ENCODE measurements at regions not wholly inside any gene's neighbourhood (a gene's known extent, or its start where the extent isn't known, plus 50 kb on each side); places are given as distances from the start of the nearest gene placed in this dataset.
A peak's percentile ranks its signal among the peaks of the same experiment; 100 is the strongest.

- 0 out of 2 replicates have a peak, but pooled peaks have one; percentile 51 for TF ChIP-seq ZNF512B (CRISPR knock-in tag; IDR thresholded peaks at IDR 0.05; ENCODE audit: borderline replicate concordance)
- no peak for TF ChIP-seq CBX2 (IDR thresholded peaks at IDR 0.05; ENCODE audit: low read depth, low read length)
- no peak for TF ChIP-seq CBX2 (CRISPR knock-in tag; IDR thresholded peaks at IDR 0.05; ENCODE audit: low read depth)
- TF ChIP-seq NFKBIZ (CRISPR knock-in tag; IDR thresholded peaks at IDR 0.05), result no peak
- no peak for TF ChIP-seq PLSCR1 (CRISPR knock-in tag; IDR thresholded peaks at IDR 0.05; ENCODE audit: borderline replicate concordance)
- no peak for TF ChIP-seq ZBTB14 (CRISPR knock-in tag; IDR thresholded peaks at IDR 0.05)
- TF ChIP-seq ZBTB34 (CRISPR knock-in tag; IDR thresholded peaks at IDR 0.05), result peak; percentile 77; the same call in 1 of the 2 replicates
- TF ChIP-seq LCORL (IDR thresholded peaks at IDR 0.05), result no peak
- TF ChIP-seq LCORL (CRISPR knock-in tag; IDR thresholded peaks at IDR 0.05), result no peak
- peak; percentile 42; the same call in 1 of the 2 replicates for TF ChIP-seq ZMYM4 (CRISPR knock-in tag; IDR thresholded peaks at IDR 0.05)
- no peak for TF ChIP-seq KAT7 (CRISPR knock-in tag; IDR thresholded peaks at IDR 0.05; ENCODE audit: borderline replicate concordance)
- no peak for TF ChIP-seq SAFB2 (CRISPR knock-in tag; IDR thresholded peaks at IDR 0.05; ENCODE audit: borderline replicate concordance, low read depth)
- TF ChIP-seq ARID5B (CRISPR knock-in tag; IDR thresholded peaks at IDR 0.05), result peak; percentile 83
- no peak for TF ChIP-seq MED8 (CRISPR knock-in tag; IDR thresholded peaks at IDR 0.05; ENCODE audit: insufficient replicate concordance)
- no peak for TF ChIP-seq ZXDC (CRISPR knock-in tag; IDR thresholded peaks at IDR 0.05)
- TF ChIP-seq HOXA3 (CRISPR knock-in tag; IDR thresholded peaks at IDR 0.05), result peak; percentile 69
These were observed 218.8 kb downstream of the LMX1A start (continued) for GRCh38 chr1:165137551-165138316.
